ENCODE measurements at regions not wholly inside any gene's neighbourhood (a gene's known extent, or its start where the extent isn't known, plus 50 kb on each side); places are given as distances from the start of the nearest gene placed in this dataset.

GRCh38 chr1:82091729-82092128 is 291.0 kb downstream of the ADGRL2 start:
- TF ChIP-seq CTCF (IDR thresholded peaks at IDR 0.05 in 4 of 5, conservative IDR thresholded peaks at IDR 0.05 in 1 of 5) (no peak), POLR2A (IDR thresholded peaks at IDR 0.05) (no peak)

Data from gastrocnemius medialis (tissue), 4 donors.